GM12878 (cell line): ENCODE measurements at regions not wholly inside any gene's neighbourhood (a gene's known extent, or its start where the extent isn't known, plus 50 kb on each side); places are given as distances from the start of the nearest gene placed in this dataset.

Experiments
- ATAC-seq: fragments of 200-7000 bp; cut with Tn5 transposase; 3 replicates; pipeline ENCODE4 v1.9.1; 2020; ENCODE audit warnings: mild to moderate bottlenecking, moderate library complexity
- BruUV-seq: library from RNA; stranded (reverse); fragments of 400-500 nt; replicated peaks from 2 replicates; lab custom pipeline; 2021; lab: Mats Ljungman, UMichigan
- CTCF ChIA-PET: fragments of 300-600 bp; sonication (Branson Sonifier 250); formaldehyde crosslinking; extraction: SDS; loops from one replicate; lab custom pipeline; 2021; ENCODE audit warnings: inconsistent platforms; lab: Yijun Ruan, JAX
- POLR2A ChIA-PET: fragments of 350-600 bp; formaldehyde crosslinking; extraction: SDS; loops from one replicate; lab custom pipeline; 2021; ENCODE audit warnings: inconsistent platforms; lab: Charles Lee
- RAD21 ChIA-PET: fragments of 300-600 bp; sonication (Branson Sonifier 250); formaldehyde crosslinking; loops from one replicate; lab custom pipeline; 2023; ENCODE audit warnings: antibody characterized with exemption; ENCODE audit not compliant: unreplicated experiment; lab: Charles Lee
- SMC1A ChIA-PET: fragments of 300-600 bp; sonication (Branson Sonifier 250); formaldehyde crosslinking; loops from one replicate; lab custom pipeline; 2023; ENCODE audit not compliant: unreplicated experiment, uncharacterized antibody; lab: Charles Lee
- DNase-seq: peaks from one replicate; pipeline ENCODE4 v3.0.0-alpha.2; 2011; ENCODE audit warnings: low read depth, low spot score
- FAIRE-seq: peaks from 3 replicates; lab custom pipeline; 2011; peaks lifted over from hg19 to GRCh38; lab: Jason Lieb, UNC
- H2AFZ ChIP-seq: 2 replicates; pipeline ENCODE4 v1.6.0; 2011; ENCODE audit warnings: low read depth, low read length, control low read depth; ENCODE audit not compliant: control insufficient read depth
- H3K27ac ChIP-seq: 2 replicates; pipeline ENCODE4 v1.5.1; 2011; ENCODE audit warnings: control low read depth; ENCODE audit not compliant: control insufficient read depth, insufficient read depth
- H3K27me3 ChIP-seq, 2 experiments: replicated peaks in 1 of 2; 2 replicates each; pipeline versions ENCODE4 v1.6.0 to v1.6.1; 2011; ENCODE audit warnings: low read length in 1 of 2; ENCODE audit not compliant: control insufficient read depth in 2 of 2, insufficient read depth in 2 of 2
- H3K36me3 ChIP-seq, 2 experiments: 2 replicates each; pipeline ENCODE4 v1.5.1; 2011; ENCODE audit warnings: low read length in 1 of 2; ENCODE audit not compliant: control insufficient read depth in 2 of 2, insufficient read depth in 2 of 2
- H3K4me1 ChIP-seq: 2 replicates; pipeline ENCODE4 v1.6.1; 2011; ENCODE audit warnings: mild to moderate bottlenecking, low read length, moderate library complexity, mixed read lengths; ENCODE audit not compliant: control insufficient read depth, insufficient read depth
- H3K4me2 ChIP-seq: 2 replicates; pipeline ENCODE4 v1.6.0; 2011; ENCODE audit warnings: control low read depth; ENCODE audit not compliant: control insufficient read depth, insufficient read depth
- H3K4me3 ChIP-seq: fragments of 200-600 bp; sonication (generic); 2 replicates; pipeline ENCODE4 v1.5.1; 2016
- H3K79me2 ChIP-seq: 2 replicates; pipeline ENCODE4 v1.6.0; 2011; ENCODE audit warnings: low read length; ENCODE audit not compliant: control insufficient read depth, insufficient read depth
- H3K9ac ChIP-seq: 2 replicates; pipeline ENCODE4 v1.8.0; 2011; ENCODE audit warnings: low read length, control low read depth, mixed read lengths; ENCODE audit not compliant: control insufficient read depth, insufficient read depth
- H3K9me3 ChIP-seq: replicated peaks from 3 replicates; pipeline ENCODE4 v1.5.1; 2011; ENCODE audit warnings: mild to moderate bottlenecking, low read length; ENCODE audit not compliant: control insufficient read depth, insufficient read depth
- H4K20me1 ChIP-seq: 2 replicates; pipeline ENCODE4 v1.6.0; 2011; ENCODE audit not compliant: control insufficient read depth, insufficient read depth
- BMI1 ChIP-seq: fragments of 450-650 bp; IDR thresholded peaks from 2 replicates; pipeline ENCODE4 v1.6.1; 2016; ENCODE audit warnings: mild to moderate bottlenecking, moderate library complexity, borderline replicate concordance
- CREB1 ChIP-seq: IDR thresholded peaks from 2 replicates; pipeline ENCODE4 v1.6.1; 2012; ENCODE audit warnings: low read depth, mild to moderate bottlenecking, inconsistent platforms
- EGR1 ChIP-seq, 2 experiments: IDR thresholded peaks; 1 replicate in 1 of 2; 2 replicates in 1 of 2; pipeline ENCODE4 v1.6.1; 2011 to 2012; ENCODE audit warnings: low read depth in 2 of 2, low read length in 2 of 2, borderline replicate concordance in 1 of 2, mild to moderate bottlenecking in 1 of 2, moderate library complexity in 1 of 2
- IRF3 ChIP-seq: fragments of 450-650 bp; IDR thresholded peaks from 2 replicates; pipeline ENCODE4 v1.6.1; 2014; ENCODE audit warnings: mild to moderate bottlenecking
- MEF2A ChIP-seq: IDR thresholded peaks from 2 replicates; pipeline ENCODE4 v1.6.1; 2011; ENCODE audit warnings: low read depth, mild to moderate bottlenecking, low read length, moderate library complexity; ENCODE audit not compliant: insufficient read depth
- MEF2B ChIP-seq: fragments of 450-650 bp; IDR thresholded peaks from 2 replicates; pipeline ENCODE4 v1.6.1; 2018; ENCODE audit warnings: mild to moderate bottlenecking, moderate library complexity; ENCODE audit not compliant: partially characterized antibody, poor library complexity, severe bottlenecking
- NR2C1 ChIP-seq: fragments of 450-650 bp; IDR thresholded peaks from 2 replicates; pipeline ENCODE4 v1.6.1; 2017; ENCODE audit warnings: antibody characterized with exemption, mild to moderate bottlenecking, moderate library complexity
- PAX5 ChIP-seq: IDR thresholded peaks from 2 replicates; pipeline ENCODE4 v1.6.1; 2011; ENCODE audit warnings: low read depth, low read length, borderline replicate concordance
- SIX5 ChIP-seq: IDR thresholded peaks from 2 replicates; pipeline ENCODE4 v1.6.1; 2011; ENCODE audit warnings: mild to moderate bottlenecking, low read depth, low read length, moderate library complexity; ENCODE audit not compliant: severe bottlenecking
- SP1 ChIP-seq: IDR thresholded peaks from one replicate; pipeline ENCODE4 v1.6.1; 2011; ENCODE audit warnings: low read depth, low read length
- SREBF1 ChIP-seq: IDR thresholded peaks from 2 replicates; pipeline ENCODE4 v1.6.1; 2012; ENCODE audit warnings: mild to moderate bottlenecking, low read length
- STAT1 ChIP-seq: fragments of 450-650 bp; conservative IDR thresholded peaks from 2 replicates; pipeline ENCODE4 v1.6.1; 2014; ENCODE audit warnings: antibody characterized with exemption, mild to moderate bottlenecking
- ZBED1 ChIP-seq: IDR thresholded peaks from 2 replicates; pipeline ENCODE4 v1.6.1; 2016; ENCODE audit warnings: borderline replicate concordance
- ZNF207 ChIP-seq: fragments of 450-650 bp; IDR thresholded peaks from 2 replicates; pipeline ENCODE4 v1.6.1; 2014; ENCODE audit warnings: antibody characterized with exemption, mild to moderate bottlenecking, borderline replicate concordance
- ZNF622 ChIP-seq: fragments of 450-650 bp; IDR thresholded peaks from 2 replicates; pipeline ENCODE4 v1.6.1; 2017; ENCODE audit warnings: mild to moderate bottlenecking, inconsistent platforms
- WGBS: methylation state at CpG from one replicate; pipeline ENCODE4 v1.1.6; 2016; ENCODE audit warnings: low lambda C conversion rate; ENCODE audit not compliant: insufficient replicate concordance, insufficient coverage; ENCODE audit errors: missing lambda C conversion rate; 5-methylcytosine and 5-hydroxymethylcytosine counted together
- in situ Hi-C: fragments of 300-500 bp; cut with MboI; formaldehyde crosslinking; loops from 9 replicates; pipeline ENCODE4 v1.14.3; 2018; ENCODE audit warnings: mixed read lengths
- intact Hi-C: fragments of 100-400 bp; cut with micrococcal nuclease; formaldehyde crosslinking; loops from one replicate; pipeline ENCODE4 v1.14.2; 2022; ENCODE audit not compliant: unreplicated experiment
- TF ChIP-seq, protein P1 (sequence below): fragments of 450-650 bp; IDR thresholded peaks from 2 replicates; pipeline ENCODE4 v1.6.1; 2018; ENCODE audit warnings: mild to moderate bottlenecking, low read depth, moderate library complexity; ENCODE audit not compliant: partially characterized antibody
- TF ChIP-seq, protein P2 (sequence below): fragments of 450-650 bp; IDR thresholded peaks from 2 replicates; pipeline ENCODE4 v1.6.1; 2017; ENCODE audit warnings: mild to moderate bottlenecking, moderate library complexity

- TF ChIP-seq ZNF207 (no peak), BMI1 (no peak), SIX5 (no peak), NR2C1 (no peak), STAT1 (no peak)
Observed at GRCh38 chr12:91892081-91892855, 253.4 kb downstream of the BTG1 start (continued).

DNA sequence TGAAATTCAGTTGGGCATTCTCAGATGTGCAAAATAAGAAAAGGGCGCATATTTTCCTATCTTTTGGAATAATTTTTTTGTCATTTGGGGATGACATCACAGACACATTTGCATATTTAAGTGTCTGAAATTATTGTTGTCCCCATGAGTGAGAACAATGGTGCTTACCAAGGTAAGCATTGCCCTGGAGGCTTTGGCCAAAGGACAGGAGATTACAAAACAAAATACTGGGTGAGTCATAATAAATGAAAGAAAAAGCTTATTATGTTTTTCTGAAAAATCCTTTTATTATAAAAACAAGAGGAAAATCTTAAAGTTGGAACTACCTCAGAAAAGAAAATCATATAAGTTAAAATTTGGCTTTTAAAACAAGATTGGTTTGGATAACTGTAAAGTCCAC is 254.9 kb downstream of the BTG1 start:
- no peaks in the 10 kb centered on the region for H3K4me1 ChIP-seq
- intact Hi-C loops = no loop called here
- no peaks in the 10 kb centered on the region for H3K79me2 ChIP-seq
- no peak overlapping the region for H3K4me3 ChIP-seq
- H3K27me3 ChIP-seq = no peaks in the 10 kb centered on the region
- DNase-seq (no peak), ATAC-seq (no peak), FAIRE-seq (no peak)
- BruUV-seq = no TSS peak
- no peaks in the 10 kb centered on the region for H3K9me3 ChIP-seq
- in situ Hi-C loops = no loop called here
- RAD21 ChIA-PET = no interaction called here
- no peak overlapping the region for H3K9ac ChIP-seq
- H2AFZ ChIP-seq = no peak overlapping the region
- POLR2A ChIA-PET = no interaction called here
- H3K4me2 ChIP-seq = no peak overlapping the region
- H4K20me1 ChIP-seq = no peaks in the 10 kb centered on the region
- SMC1A ChIA-PET = no interaction called here
- no peak overlapping the region for H3K27ac ChIP-seq
- CTCF ChIA-PET = no interaction called here
- whole genome bisulfite sequencing = 43% methylated on average over 1 of the region's 1 CpG
- no peaks in the 10 kb centered on the region for H3K36me3 ChIP-seq
- TF ChIP-seq CREB1 (no peak), SP1 (no peak), MEF2B (no peak), MEF2A (no peak), EGR1 (IDR thresholded peaks at IDR 0.05; ENCODE audit: borderline replicate concordance in 1 of 2, low read depth in 2 of 2, low read length in 2 of 2) (no peak), PAX5 (no peak), SREBF1 (no peak), ZNF622 (no peak), IRF3 (no peak), ZBED1 (no peak)
- TF ChIP-seq, protein P1, sequence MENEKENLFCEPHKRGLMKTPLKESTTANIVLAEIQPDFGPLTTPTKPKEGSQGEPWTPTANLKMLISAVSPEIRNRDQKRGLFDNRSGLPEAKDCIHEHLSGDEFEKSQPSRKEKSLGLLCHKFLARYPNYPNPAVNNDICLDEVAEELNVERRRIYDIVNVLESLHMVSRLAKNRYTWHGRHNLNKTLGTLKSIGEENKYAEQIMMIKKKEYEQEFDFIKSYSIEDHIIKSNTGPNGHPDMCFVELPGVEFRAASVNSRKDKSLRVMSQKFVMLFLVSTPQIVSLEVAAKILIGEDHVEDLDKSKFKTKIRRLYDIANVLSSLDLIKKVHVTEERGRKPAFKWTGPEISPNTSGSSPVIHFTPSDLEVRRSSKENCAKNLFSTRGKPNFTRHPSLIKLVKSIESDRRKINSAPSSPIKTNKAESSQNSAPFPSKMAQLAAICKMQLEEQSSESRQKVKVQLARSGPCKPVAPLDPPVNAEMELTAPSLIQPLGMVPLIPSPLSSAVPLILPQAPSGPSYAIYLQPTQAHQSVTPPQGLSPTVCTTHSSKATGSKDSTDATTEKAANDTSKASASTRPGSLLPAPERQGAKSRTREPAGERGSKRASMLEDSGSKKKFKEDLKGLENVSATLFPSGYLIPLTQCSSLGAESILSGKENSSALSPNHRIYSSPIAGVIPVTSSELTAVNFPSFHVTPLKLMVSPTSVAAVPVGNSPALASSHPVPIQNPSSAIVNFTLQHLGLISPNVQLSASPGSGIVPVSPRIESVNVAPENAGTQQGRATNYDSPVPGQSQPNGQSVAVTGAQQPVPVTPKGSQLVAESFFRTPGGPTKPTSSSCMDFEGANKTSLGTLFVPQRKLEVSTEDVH = no peak
- TF ChIP-seq, protein P2, sequence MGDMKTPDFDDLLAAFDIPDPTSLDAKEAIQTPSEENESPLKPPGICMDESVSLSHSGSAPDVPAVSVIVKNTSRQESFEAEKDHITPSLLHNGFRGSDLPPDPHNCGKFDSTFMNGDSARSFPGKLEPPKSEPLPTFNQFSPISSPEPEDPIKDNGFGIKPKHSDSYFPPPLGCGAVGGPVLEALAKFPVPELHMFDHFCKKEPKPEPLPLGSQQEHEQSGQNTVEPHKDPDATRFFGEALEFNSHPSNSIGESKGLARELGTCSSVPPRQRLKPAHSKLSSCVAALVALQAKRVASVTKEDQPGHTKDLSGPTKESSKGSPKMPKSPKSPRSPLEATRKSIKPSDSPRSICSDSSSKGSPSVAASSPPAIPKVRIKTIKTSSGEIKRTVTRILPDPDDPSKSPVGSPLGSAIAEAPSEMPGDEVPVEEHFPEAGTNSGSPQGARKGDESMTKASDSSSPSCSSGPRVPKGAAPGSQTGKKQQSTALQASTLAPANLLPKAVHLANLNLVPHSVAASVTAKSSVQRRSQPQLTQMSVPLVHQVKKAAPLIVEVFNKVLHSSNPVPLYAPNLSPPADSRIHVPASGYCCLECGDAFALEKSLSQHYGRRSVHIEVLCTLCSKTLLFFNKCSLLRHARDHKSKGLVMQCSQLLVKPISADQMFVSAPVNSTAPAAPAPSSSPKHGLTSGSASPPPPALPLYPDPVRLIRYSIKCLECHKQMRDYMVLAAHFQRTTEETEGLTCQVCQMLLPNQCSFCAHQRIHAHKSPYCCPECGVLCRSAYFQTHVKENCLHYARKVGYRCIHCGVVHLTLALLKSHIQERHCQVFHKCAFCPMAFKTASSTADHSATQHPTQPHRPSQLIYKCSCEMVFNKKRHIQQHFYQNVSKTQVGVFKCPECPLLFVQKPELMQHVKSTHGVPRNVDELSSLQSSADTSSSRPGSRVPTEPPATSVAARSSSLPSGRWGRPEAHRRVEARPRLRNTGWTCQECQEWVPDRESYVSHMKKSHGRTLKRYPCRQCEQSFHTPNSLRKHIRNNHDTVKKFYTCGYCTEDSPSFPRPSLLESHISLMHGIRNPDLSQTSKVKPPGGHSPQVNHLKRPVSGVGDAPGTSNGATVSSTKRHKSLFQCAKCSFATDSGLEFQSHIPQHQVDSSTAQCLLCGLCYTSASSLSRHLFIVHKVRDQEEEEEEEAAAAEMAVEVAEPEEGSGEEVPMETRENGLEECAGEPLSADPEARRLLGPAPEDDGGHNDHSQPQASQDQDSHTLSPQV = no peak
